ENCODE measurements at regions not wholly inside any gene's neighbourhood (a gene's known extent, or its start where the extent isn't known, plus 50 kb on each side); places are given as distances from the start of the nearest gene placed in this dataset.
"Not testable (repeated sequence)": the region's sequence is repeated elsewhere in the genome, so short reads cannot be mapped to it uniquely, and the experiment has no call there.

- no peak for DNase-seq (ENCODE audit: low read depth in 2 of 2)
These were observed 76.2 kb downstream of the RIN2 start for GRCh38 chr20:19834287-19834686.

GRCh38 chr20:19834783-19835182 is 76.7 kb downstream of the RIN2 start:
- no peak for DNase-seq (ENCODE audit: low read depth in 2 of 2)

GRCh38 chr20:19835533-19836222 is 77.6 kb downstream of the RIN2 start:
- no peak for DNase-seq (ENCODE audit: low read depth in 2 of 2)

GRCh38 chr20:19838468-19838867 is 80.4 kb downstream of the RIN2 start:
- no peak for DNase-seq (ENCODE audit: low read depth in 2 of 2)

GRCh38 chr20:19839053-19839452 is 81.0 kb downstream of the RIN2 start:
- no peak for DNase-seq (ENCODE audit: low read depth in 2 of 2)

- DNase-seq (ENCODE audit: low read depth in 2 of 2) = no peak
These were observed 82.2 kb downstream of the RIN2 start for GRCh38 chr20:19840111-19840710.

- DNase-seq (ENCODE audit: low read depth in 2 of 2) = no peak
These were observed 83.7 kb downstream of the RIN2 start for GRCh38 chr20:19841740-19842139.

- DNase-seq (ENCODE audit: low read depth in 2 of 2) = not testable (repeated sequence)
These were observed 86.8 kb downstream of the RIN2 start for GRCh38 chr20:19844850-19845249.

GRCh38 chr20:19847383-19847782 is 89.3 kb downstream of the RIN2 start:
- DNase-seq (ENCODE audit: low read depth in 2 of 2) = no peak

GRCh38 chr20:19849341-19850197 is 91.5 kb downstream of the RIN2 start:
- DNase-seq (ENCODE audit: low read depth in 2 of 2) = no peak

GRCh38 chr20:19850198-19850533 is 92.1 kb downstream of the RIN2 start:
- no peak for DNase-seq (ENCODE audit: low read depth in 2 of 2)

- no peak for DNase-seq (ENCODE audit: low read depth in 2 of 2)
These were observed 93.8 kb downstream of the RIN2 start for GRCh38 chr20:19851861-19852260.

GRCh38 chr20:19855416-19855815 is 97.4 kb downstream of the RIN2 start:
- DNase-seq (ENCODE audit: low read depth in 2 of 2) = no peak

- no peak for DNase-seq (ENCODE audit: low read depth in 2 of 2)
These were observed 100.7 kb downstream of the RIN2 start for GRCh38 chr20:19858466-19859371.

- DNase-seq (ENCODE audit: low read depth in 2 of 2) = no peak
These were observed 101.4 kb downstream of the RIN2 start for GRCh38 chr20:19859444-19859843.

GRCh38 chr20:19860737-19861136 is 102.7 kb downstream of the RIN2 start:
- no peak for DNase-seq (ENCODE audit: low read depth in 2 of 2)

GRCh38 chr20:19861147-19861759 is 103.2 kb downstream of the RIN2 start:
- DNase-seq (ENCODE audit: low read depth in 2 of 2) = no peak

GRCh38 chr20:19864130-19864529 is 106.1 kb downstream of the RIN2 start:
- no peak for DNase-seq (ENCODE audit: low read depth in 2 of 2)

- no peak for DNase-seq (ENCODE audit: low read depth in 2 of 2)
These were observed 108.0 kb downstream of the RIN2 start for GRCh38 chr20:19866070-19866469.

GRCh38 chr20:19867074-19867473 is 109.0 kb downstream of the RIN2 start:
- DNase-seq (ENCODE audit: low read depth in 2 of 2) = no peak

GRCh38 chr20:19867940-19868371 is 109.9 kb downstream of the RIN2 start:
- DNase-seq (ENCODE audit: low read depth in 2 of 2) = no peak

All from stimulated activated CD4-positive, alpha-beta T cell treated with anti-CD3 and anti-CD28 coated beads, Interleukin-12 subunit alpha, Interleukin-12 subunit beta, amount 100 ng/mL, for 24 hours (primary cell).